HCEC 1CT (cell line): ENCODE measurements at regions not wholly inside any gene's neighbourhood (a gene's known extent, or its start where the extent isn't known, plus 50 kb on each side); places are given as distances from the start of the nearest gene placed in this dataset.

Experiments
- DNase-seq: peaks from one replicate; pipeline ENCODE4 v3.0.0-alpha.2; 2017

DNA sequence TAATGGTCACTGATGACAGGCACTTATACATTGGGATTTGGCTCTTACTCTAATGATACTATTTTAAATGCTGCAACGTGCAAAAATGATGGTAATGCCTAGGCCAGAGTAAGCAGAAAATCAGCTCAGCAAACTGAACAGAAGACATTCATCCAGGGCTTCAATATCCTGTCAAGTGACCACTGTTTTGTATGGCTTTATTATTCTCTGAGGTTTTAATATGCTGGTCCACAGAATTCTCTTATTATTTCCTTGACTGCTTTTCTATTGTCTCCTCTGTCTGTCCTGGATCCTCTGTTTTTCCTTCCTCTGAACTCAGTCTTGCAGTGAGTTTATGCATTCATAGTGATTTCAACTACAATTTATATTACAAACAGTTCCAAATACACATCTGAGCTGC lies 90.8 kb upstream of the PMFBP1 start:
- no peak for DNase-seq

GRCh38 chr16:72261127-72261526 lies 89.2 kb upstream of the PMFBP1 start:
- DNase-seq, result no peak

DNA sequence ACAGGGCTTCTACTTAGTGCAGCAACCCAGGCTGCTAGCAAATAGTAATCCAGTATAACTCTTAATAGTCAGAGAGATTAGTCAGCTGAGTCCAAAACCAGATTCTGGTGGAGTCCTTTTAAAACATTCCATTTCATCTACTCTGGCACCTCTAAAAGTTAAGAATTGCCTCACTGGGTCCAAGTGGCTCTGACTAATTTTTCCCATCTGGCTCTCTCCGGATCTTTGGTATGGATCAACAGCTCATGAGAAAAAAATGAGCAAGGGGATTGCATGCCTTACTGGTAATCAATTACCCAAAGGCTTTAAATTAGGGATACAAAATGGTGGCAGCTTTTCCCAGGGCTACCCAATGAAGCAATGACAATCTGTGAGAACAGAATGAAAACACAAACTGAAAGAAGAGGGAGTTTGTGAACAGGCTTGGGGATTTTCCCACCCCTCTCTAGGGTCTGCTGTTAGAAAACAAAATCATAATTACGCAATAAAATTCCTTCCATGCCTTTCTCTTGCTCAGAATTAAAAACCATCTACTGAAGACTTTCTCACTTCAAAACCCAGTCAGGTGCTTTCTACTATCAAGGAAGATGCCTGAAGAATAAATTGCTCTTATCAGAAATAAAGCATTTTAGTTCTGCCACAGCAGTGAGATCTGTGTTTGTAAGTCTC lies 84.6 kb upstream of the PMFBP1 start:
- DNase-seq, result peak; percentile 94

- peak; percentile 31 for DNase-seq
These were observed 83.8 kb upstream of the PMFBP1 start for GRCh38 chr16:72255786-72256185.

GRCh38 chr16:72247821-72248253 lies 75.9 kb upstream of the PMFBP1 start:
- peak; percentile 73 for DNase-seq

DNA sequence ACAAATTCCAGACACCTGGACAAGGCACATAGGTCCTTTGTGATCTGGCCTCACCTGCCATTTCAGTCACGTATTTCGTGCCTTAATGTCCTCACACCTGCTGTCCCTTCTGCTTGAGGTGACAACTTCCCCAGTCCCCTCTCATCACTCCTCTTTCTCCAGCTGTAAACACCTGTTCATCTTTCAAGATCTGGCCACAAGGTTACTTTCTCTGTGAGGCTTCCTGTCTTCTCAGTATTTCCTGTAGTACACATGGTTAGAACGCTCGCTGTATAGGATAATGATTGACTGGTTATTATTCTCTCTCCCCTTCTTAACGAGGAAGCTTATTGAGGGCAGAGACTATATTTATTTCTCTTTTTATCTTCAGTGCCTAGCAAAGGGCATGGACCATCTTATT lies 74.5 kb upstream of the PMFBP1 start:
- DNase-seq, result no peak

DNA sequence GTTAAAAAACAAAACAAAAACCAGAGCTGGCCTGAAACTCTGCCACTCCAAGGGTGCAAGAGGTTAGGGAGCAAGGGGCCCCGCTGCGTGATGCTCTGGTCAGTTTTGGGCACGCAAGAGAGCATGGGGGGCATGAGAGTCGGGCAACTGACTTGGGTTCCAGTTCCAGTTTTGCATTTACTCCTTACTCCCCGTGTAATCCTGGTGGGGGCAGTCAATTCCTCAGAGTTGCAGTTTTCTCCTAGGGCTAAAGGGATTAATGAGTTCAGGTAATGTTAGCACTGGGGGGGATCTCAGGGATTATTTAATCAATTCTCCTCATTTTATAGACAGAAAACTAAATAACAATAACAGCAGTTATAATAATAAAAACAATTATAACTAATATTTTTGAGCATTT lies 72.9 kb upstream of the PMFBP1 start:
- DNase-seq, result peak; percentile 26

DNA sequence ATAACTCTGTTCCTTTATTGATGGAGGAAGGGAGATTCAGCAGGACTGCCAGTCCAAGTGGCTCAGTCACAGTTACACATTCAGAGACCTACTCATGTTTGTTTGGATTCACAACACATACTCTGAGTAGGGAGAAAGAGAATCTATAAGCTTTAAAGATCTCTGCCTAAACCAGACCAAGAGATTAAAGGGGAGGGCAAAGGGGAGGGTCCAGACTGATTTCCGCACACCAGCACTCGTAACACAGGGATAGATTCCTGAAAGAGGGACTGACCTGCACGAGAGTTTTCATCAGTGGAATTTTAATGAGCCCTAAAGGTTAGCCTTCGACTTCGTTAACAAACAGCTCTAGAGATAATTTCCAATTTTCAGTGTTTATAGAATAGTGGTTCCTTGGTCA lies 71.7 kb upstream of the PMFBP1 start:
- no peak for DNase-seq

DNA sequence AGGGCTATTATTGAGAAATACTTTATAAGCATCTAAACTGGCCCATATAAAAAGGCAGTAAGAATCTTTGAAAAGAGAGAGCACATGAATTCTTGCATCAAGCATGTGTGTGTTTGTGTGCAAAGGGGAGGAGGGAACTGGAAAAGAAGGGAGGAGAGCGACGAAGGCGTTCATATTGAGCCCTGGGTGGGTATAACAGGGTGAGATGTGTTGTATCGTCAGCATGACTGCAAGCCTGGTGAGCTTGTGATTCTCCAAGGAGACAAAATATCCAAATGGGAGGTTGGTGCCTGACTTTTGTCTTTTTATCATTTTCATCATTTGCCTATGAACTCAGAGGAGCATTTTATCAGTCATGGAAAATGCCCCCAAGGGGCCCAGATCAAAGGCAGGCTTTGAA lies 70.8 kb upstream of the PMFBP1 start:
- no peak for DNase-seq

DNA sequence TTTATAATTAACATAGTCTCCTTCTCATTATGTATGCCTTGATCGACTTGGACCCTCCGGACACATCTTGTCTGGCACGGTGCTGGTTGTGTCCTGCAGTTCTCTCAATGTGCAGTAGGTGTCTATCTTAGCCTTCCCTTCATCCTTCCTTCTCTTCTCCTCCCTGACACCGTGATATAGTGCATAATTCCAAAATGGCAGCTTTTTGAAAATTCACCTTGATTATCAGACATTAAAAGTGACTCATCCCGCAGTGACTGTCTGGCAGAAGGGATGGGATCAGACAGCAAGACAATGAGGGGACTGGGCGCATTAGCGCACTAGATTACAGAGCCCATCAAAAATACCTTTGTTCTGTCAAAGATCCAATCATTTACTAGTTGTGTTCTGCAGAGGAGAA lies 70.0 kb upstream of the PMFBP1 start:
- peak; percentile 68 for DNase-seq

DNA sequence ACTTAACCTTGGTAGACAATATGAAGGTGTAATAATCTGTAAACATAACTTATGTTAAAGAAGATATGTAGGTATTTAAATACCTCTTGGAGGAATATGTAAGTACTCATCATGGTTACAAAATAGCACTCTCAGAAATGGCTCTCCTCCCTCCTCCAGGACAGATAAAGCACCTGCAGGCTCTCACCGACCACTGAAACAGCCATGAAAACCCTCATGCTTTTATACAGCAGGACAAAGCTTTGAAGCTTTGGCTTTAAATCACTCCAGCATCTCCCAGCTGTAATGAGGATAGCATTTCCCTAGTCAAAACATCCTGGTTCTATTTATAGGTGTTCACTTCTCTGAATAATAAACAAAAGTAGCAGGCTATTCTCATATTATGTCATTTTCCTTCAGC lies 69.1 kb upstream of the PMFBP1 start:
- DNase-seq, result no peak

- DNase-seq, result no peak
These were observed 68.5 kb upstream of the PMFBP1 start for GRCh38 chr16:72240466-72240865.

- DNase-seq, result no peak
These were observed 64.9 kb upstream of the PMFBP1 start for GRCh38 chr16:72236866-72237265.

- DNase-seq, result no peak
These were observed 62.4 kb upstream of the PMFBP1 start for GRCh38 chr16:72234387-72234786.

DNA sequence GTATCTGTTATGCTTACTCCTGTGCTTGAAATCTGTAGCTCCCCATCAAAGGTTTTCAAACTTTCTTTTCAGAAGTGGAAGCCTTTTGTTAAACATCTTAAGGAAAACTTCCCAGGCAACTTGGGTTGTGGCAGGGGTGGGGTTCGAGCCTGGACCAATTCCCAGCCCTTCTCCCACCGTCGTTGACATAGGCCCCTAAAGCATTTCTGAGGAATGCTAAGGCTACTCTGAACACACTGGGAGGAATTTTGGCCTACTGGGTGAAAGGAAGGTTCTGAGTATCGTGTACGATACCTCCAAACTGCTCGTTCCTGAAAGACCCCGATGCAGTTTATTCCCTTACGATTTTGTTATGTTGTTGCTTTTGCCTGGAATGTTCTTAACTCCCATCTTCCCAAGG lies 56.1 kb upstream of the PMFBP1 start:
- DNase-seq, result no peak

DNA sequence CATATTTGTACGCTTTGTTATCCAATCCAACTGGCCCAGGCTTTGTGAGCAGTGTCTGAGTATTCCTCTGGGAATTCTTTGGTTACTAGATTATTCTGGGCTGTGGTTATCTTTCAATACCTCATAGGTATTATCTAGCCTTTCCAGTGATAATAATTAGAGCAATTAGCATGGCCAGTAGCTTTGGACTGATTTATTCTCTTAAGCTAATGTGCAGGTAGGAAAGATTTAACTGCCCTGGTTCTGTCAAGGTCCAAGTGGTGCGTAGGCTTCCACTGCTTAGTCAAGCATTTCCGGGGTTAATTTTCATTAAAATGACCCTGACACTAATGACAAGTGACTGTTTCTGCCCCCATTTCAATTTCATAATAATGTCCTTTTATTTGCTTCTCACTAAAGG lies 54.2 kb upstream of the PMFBP1 start:
- DNase-seq, result no peak

- no peak for DNase-seq
These were observed 52.4 kb upstream of the PMFBP1 start for GRCh38 chr16:72224260-72224768.

GRCh38 chr16:72222503-72222902 lies 50.5 kb upstream of the PMFBP1 start:
- DNase-seq, result no peak
